GM12873 (cell line): ENCODE measurements at regions not wholly inside any gene's neighbourhood (a gene's known extent, or its start where the extent isn't known, plus 50 kb on each side); places are given as distances from the start of the nearest gene placed in this dataset.

Experiments
- TF ChIP-seq, protein P1 (sequence below): IDR thresholded peaks from 2 replicates; pipeline ENCODE4 v1.5.1; 2012; ENCODE audit warnings: low read depth, mild to moderate bottlenecking, moderate library complexity, low read length, control low read depth; ENCODE audit not compliant: insufficient read depth; ENCODE audit errors: missing control alignments

DNA sequence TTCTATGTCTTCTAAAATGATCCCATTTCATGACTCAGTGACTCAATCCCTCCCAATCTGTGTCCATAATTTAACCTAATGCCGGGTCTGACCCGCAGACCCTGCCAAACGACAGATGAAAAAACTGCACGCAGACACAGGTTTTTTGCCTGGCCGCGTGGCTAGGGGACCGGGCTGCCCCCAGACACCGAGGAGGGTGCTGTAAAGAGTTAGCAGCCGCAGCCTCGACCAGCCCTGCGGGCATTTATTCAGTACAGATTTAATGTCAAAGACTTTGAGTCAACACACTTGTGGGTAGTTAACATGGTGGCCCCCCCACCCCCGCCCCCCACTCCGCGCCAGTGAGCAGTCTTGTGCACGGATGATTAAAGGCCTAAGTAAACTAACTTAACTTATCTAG lies 1324.7 kb downstream of the GATA3 start:
- TF ChIP-seq, protein P1, sequence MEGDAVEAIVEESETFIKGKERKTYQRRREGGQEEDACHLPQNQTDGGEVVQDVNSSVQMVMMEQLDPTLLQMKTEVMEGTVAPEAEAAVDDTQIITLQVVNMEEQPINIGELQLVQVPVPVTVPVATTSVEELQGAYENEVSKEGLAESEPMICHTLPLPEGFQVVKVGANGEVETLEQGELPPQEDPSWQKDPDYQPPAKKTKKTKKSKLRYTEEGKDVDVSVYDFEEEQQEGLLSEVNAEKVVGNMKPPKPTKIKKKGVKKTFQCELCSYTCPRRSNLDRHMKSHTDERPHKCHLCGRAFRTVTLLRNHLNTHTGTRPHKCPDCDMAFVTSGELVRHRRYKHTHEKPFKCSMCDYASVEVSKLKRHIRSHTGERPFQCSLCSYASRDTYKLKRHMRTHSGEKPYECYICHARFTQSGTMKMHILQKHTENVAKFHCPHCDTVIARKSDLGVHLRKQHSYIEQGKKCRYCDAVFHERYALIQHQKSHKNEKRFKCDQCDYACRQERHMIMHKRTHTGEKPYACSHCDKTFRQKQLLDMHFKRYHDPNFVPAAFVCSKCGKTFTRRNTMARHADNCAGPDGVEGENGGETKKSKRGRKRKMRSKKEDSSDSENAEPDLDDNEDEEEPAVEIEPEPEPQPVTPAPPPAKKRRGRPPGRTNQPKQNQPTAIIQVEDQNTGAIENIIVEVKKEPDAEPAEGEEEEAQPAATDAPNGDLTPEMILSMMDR, result no peak

DNA sequence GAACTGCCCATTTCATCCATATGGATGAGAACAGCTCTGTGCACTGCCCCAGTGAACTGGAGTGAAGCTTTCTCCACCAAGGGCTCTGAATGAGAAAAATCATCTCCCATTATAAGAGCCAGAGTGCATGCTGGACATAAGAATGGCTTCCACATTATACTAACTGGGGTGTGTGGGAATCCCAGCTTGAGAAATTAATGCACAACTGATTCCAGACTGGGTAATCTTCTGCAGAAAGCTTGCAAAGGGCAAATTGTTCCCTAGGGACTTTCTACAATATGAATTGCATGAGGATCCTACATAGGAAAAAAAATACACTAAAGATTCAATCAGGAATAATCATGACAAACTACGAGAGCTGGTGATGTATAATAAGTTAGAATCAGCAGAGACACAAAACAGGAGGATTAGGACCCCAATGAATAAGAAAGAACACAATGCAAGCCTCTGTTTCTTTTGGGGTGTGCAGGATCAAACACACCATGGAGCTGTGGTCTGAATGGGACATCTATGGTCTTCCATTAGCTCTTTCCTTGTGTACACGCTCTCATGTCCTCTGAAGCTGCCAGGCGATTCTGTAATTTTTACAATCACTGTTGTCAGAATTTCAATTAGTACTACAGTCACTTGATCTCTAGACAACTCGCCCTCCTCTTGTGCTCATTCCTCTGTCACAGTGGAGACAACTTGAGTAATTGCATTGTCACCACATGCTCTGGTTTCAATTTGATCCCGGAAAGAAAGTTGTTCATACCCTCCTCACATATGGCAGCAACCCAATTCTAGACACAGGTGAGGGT lies 1327.4 kb downstream of the GATA3 start:
- TF ChIP-seq, protein P1, result no peak

DNA sequence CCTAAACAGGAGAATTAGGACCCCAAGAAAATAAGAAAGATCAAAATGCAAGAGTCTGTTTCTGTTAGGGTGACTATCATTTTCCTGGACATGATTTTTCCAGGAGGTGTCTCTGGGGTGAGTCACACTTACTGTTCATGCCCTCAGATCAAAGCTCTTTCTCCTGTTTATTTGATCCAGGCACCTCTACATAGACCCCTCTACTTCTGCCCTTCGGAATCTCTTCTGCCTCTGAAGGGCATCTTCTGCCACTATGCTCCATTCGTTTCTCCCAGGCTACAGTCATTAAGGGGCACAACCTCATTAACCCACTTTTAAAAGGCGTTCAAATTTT lies 1328.0 kb downstream of the GATA3 start:
- TF ChIP-seq, protein P1, result no peak

DNA sequence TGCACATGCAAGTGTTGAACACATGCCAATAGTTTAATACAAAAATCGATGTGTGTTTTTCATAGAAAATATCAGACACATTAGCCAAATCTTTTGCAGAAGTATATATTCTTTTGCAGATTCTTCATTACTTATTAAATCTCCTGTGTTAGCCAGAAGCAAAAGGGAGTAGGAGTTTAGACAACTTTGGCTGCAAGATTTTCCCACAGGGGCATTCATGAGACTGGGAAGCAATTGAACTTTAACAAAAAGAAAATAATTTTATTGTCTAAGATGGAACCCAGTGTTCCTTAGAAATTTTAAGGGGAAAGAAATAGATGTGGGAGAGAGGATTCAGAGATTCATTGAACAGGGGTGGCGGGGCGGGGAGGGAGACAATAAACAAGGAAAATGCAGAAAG lies 1336.0 kb downstream of the GATA3 start:
- TF ChIP-seq, protein P1, result no peak

- TF ChIP-seq, protein P1, result no peak
These were observed 1344.9 kb downstream of the GATA3 start for GRCh38 chr10:9399275-9399983.

DNA sequence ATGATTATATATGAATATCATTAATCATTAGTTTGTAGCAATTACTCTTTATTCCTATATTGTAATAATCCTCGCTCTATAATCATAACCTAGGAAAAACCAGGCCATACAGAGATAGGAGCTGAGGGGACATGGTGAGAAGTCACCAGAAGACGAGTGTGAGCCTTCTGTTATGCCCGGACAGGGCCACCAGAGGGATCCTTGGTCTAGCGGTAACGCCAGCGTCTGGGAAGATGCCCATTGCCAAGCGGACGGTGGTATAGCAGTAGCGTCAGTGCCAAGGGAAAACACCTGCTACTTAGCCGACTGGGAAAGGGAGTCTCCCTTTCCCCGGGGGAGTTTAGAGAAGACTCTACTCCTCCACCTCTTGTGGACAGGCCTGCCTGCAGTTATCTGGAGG lies 1347.6 kb downstream of the GATA3 start:
- TF ChIP-seq, protein P1, result peak; percentile 5

DNA sequence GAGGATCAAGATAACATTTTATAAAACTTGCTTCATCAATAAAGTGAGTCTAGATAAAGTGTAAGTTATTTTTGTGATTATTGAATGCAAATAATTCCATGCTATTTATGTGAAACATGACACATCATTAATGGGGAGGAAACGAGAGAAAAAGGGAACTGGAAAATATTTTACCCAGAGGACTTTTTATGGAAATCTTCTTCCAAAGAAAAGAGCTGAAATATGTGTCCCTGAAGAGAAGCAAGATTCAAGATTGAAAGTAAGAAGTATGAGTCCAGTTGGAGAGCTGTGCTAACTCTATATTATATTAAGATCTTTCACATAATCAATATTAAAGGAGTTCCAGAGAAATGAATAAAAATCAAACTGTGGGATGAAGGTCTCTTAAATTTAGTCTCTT lies 1361.8 kb downstream of the GATA3 start:
- TF ChIP-seq, protein P1, result no peak
